ENCODE measurements at regions not wholly inside any gene's neighbourhood (a gene's known extent, or its start where the extent isn't known, plus 50 kb on each side); places are given as distances from the start of the nearest gene placed in this dataset.

DNA sequence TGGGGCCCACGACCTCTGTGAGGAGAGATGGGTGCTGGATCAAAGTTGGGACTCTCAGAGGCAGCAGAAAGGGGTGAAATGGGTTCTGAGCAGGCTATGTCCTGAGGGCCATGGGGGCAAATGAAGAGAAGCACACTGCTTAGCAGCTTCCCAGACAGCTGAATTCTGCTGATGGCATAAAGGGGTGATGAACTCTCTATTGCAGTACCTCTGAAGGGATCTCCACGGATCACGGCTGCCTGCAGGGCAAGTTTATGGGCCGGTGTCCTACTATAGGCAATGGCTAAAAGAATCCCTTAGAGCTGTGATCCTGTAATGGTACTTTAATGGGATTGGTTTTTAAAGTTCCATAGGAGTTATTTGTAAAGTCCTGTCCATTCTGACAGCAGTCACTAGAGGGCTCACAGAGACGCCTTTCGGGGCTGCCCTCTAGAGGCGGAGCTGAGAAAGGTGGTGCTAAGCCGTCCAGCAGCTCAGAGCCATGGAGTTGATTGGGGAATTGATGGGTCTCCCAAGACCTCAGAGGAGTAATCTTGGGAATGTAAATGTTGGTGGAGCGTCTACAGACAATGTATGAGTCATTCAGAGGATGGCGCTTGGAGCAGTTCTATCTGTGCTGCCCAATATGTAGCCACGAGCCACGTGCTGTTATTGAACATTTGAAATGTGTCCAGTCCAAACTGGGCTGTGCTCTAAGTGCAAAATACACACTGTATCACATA lies 287.3 kb downstream of the COG6 start:
- Histone ChIP-seq H3K9me3 (ENCODE audit: control insufficient read depth in 5 of 5, low read length in 5 of 5) (no peaks in the 10 kb centered on the region), H3K36me3 (ENCODE audit: control insufficient read depth in 5 of 5, insufficient read depth in 5 of 5, low read length in 5 of 5) (no peaks in the 10 kb centered on the region), H3K27ac (ENCODE audit: low read depth, low read length) (no peak overlapping the region), H3K4me1 (ENCODE audit: control insufficient read depth in 5 of 5, insufficient read depth in 5 of 5, low read length in 5 of 5) (peaks cover 0 to 18% (median 12%) of the 10 kb centered on the region in 5 donors), H3K27me3 (ENCODE audit: control insufficient read depth in 5 of 5, insufficient read depth in 4 of 5, low read length in 5 of 5) (no peaks in the 10 kb centered on the region), H3K9ac (ENCODE audit: low read length in 5 of 5) (no peak overlapping the region), H3K4me3 (ENCODE audit: low read depth in 1 of 5, low read length in 5 of 5) (no peak overlapping the region)

DNA sequence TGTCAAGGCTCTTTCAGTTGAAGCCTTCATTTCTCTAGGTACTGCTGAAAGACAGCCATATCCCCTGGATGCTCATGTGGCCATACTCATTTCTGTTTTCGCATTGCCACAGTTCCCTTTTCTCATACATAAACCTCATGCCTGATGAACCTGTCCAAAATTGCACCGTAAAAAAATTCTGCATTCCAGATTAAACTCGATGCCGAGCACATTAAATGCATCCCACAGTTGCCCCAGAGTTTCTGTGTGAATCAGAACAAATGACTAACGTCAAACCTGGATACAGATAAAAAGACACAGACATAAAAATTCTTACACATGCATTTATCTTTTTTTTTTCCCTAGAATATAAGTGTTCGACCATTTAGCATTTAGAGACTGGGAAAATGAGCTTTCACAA lies 288.2 kb downstream of the COG6 start:
- H3K9ac ChIP-seq (ENCODE audit: low read length in 5 of 5) = no peak overlapping the region
- no peaks in the 10 kb centered on the region for H3K27me3 ChIP-seq (ENCODE audit: control insufficient read depth in 5 of 5, insufficient read depth in 4 of 5, low read length in 5 of 5)
- no peaks in the 10 kb centered on the region for H3K9me3 ChIP-seq (ENCODE audit: control insufficient read depth in 5 of 5, low read length in 5 of 5)
- no peaks in the 10 kb centered on the region for H3K36me3 ChIP-seq (ENCODE audit: control insufficient read depth in 5 of 5, insufficient read depth in 5 of 5, low read length in 5 of 5)
- H3K4me3 ChIP-seq (ENCODE audit: low read depth in 1 of 5, low read length in 5 of 5) = no peak overlapping the region
- no peak overlapping the region for H3K27ac ChIP-seq (ENCODE audit: low read depth, low read length)
- H3K4me1 ChIP-seq (ENCODE audit: control insufficient read depth in 5 of 5, insufficient read depth in 5 of 5, low read length in 5 of 5) = peaks cover 0 to 18% (median 12%) of the 10 kb centered on the region in 5 donors

DNA sequence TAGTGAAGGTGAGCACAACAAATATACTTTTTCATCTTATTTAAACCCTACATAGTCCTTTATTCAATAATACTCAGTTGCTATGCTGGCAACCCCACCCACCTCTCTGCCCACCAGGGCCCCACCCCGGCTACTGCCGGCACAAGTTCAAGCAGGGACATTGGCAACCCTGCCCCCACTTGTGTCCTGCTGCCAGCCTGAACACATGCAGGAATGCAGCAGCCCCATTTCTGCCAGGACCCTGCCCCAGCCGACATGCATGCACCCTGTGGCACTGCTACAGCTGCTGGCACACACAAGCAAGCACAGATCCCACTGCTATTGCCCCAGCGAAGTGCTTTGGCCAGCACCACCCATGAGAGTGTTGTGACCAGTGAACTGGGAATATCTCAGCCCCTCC lies 289.8 kb downstream of the COG6 start:
- H3K4me3 ChIP-seq (ENCODE audit: low read depth in 1 of 5, low read length in 5 of 5) = no peak overlapping the region
- H3K27me3 ChIP-seq (ENCODE audit: control insufficient read depth in 5 of 5, insufficient read depth in 4 of 5, low read length in 5 of 5) = no peaks in the 10 kb centered on the region
- H3K9me3 ChIP-seq (ENCODE audit: control insufficient read depth in 5 of 5, low read length in 5 of 5) = no peaks in the 10 kb centered on the region
- H3K36me3 ChIP-seq (ENCODE audit: control insufficient read depth in 5 of 5, insufficient read depth in 5 of 5, low read length in 5 of 5) = no peaks in the 10 kb centered on the region
- H3K4me1 ChIP-seq (ENCODE audit: control insufficient read depth in 5 of 5, insufficient read depth in 5 of 5, low read length in 5 of 5) = peaks cover 0 to 18% (median 12%) of the 10 kb centered on the region in 5 donors
- H3K27ac ChIP-seq (ENCODE audit: low read depth, low read length) = no peak overlapping the region
- H3K9ac ChIP-seq (ENCODE audit: low read length in 5 of 5) = no peak overlapping the region

DNA sequence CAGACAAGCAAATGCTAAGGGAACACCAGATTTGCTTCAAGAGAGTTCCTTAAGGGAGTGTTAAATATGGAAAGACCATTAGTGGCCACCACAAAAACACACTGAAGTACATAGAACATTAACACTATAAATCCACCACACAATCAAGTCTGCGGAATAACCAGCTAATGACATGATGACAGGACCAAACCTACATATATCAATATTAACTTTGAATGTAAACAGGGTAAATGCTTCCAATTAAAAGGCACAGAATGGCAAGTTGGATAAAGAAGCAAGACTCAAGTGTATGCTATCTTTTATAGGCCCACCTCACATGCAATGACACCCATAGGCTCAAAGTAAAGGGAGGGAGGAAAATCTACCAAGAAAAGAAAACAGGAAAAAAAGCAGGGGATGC lies 291.3 kb downstream of the COG6 start:
- Histone ChIP-seq H3K27ac (ENCODE audit: low read depth, low read length) (no peak overlapping the region), H3K9ac (ENCODE audit: low read length in 5 of 5) (no peak overlapping the region), H3K4me1 (ENCODE audit: control insufficient read depth in 5 of 5, insufficient read depth in 5 of 5, low read length in 5 of 5) (peaks cover 0 to 18% (median 12%) of the 10 kb centered on the region in 5 donors), H3K27me3 (ENCODE audit: control insufficient read depth in 5 of 5, insufficient read depth in 4 of 5, low read length in 5 of 5) (no peaks in the 10 kb centered on the region), H3K9me3 (ENCODE audit: control insufficient read depth in 5 of 5, low read length in 5 of 5) (no peaks in the 10 kb centered on the region), H3K4me3 (ENCODE audit: low read depth in 1 of 5, low read length in 5 of 5) (no peak overlapping the region), H3K36me3 (ENCODE audit: control insufficient read depth in 5 of 5, insufficient read depth in 5 of 5, low read length in 5 of 5) (no peaks in the 10 kb centered on the region)

DNA sequence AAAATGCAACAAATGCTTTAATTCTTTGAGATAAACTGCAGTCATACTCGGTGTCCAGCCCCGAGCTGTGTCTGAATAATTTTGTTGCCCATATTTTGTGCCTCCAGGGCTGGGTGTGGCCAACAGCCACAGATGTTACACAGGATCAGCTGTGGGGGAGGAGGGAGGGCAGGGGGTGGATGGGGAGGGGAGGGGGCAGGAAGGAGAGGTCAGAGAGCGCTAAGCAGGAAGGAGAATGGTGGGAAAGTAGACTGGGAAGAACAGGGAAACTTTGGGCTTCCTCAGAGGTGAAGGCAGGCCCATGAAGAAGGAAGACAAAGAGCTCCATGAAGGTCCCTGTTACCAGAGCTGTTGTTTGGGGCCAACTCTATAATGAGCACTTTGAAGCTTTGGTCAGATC lies 295.8 kb downstream of the COG6 start:
- Histone ChIP-seq H3K4me3 (ENCODE audit: low read depth in 1 of 5, low read length in 5 of 5) (no peak overlapping the region), H3K4me1 (ENCODE audit: control insufficient read depth in 5 of 5, insufficient read depth in 5 of 5, low read length in 5 of 5) (peaks cover 0 to 11% (median 0%) of the 10 kb centered on the region in 5 donors), H3K9ac (ENCODE audit: low read length in 5 of 5) (no peak overlapping the region), H3K27ac (ENCODE audit: low read depth, low read length) (no peak overlapping the region), H3K27me3 (ENCODE audit: control insufficient read depth in 5 of 5, insufficient read depth in 4 of 5, low read length in 5 of 5) (no peaks in the 10 kb centered on the region), H3K9me3 (ENCODE audit: control insufficient read depth in 5 of 5, low read length in 5 of 5) (no peaks in the 10 kb centered on the region), H3K36me3 (ENCODE audit: control insufficient read depth in 5 of 5, insufficient read depth in 5 of 5, low read length in 5 of 5) (no peaks in the 10 kb centered on the region)

DNA sequence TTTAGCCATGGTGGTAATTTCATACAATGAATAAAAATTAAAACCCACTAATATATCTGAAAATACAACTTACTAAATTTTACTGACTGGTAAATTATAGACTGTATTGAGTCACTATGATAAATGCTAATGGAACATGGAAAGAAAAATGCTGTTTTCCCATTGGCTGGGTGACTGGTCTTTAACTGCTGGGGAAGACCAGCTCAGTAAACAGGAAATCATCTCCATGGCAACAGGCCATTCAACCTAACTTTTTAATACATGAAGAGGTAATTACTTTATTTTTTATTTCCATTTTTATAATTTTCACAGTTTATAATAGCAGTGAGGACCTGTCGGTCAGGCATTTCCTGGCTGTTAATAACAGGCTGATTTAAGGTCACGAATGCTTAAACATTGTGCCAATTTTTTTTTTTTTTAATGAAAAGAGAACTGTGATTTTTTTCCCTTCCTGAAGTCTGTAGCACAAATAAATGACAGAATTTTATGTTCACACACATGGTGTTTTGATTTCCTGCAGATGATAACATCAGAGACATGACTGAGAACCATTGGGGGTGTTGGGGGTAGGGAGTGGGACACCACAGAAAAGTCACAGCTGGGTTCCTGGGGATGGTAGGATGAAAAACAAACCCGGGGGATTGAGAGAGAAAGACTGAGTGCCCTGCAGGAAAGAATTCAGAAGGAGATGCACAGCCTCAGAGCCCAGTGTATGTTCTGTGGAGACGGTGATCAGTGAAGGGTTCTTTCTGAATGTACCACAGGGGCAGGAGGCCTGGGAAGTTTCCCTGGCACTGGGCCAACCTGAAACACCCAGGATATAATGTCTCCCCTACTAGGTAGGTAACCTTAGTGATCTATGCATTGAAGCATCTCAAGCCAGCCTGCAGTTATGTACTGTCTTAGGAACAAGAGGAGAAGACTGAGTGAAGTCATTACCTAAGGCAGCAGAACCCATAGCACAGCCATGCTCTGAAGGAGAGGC lies 297.1 kb downstream of the COG6 start:
- Histone ChIP-seq H3K9ac (ENCODE audit: low read length in 5 of 5) (no peak overlapping the region), H3K9me3 (ENCODE audit: control insufficient read depth in 5 of 5, low read length in 5 of 5) (no peaks in the 10 kb centered on the region), H3K4me3 (ENCODE audit: low read depth in 1 of 5, low read length in 5 of 5) (no peak overlapping the region), H3K27me3 (ENCODE audit: control insufficient read depth in 5 of 5, insufficient read depth in 4 of 5, low read length in 5 of 5) (no peaks in the 10 kb centered on the region), H3K4me1 (ENCODE audit: control insufficient read depth in 5 of 5, insufficient read depth in 5 of 5, low read length in 5 of 5) (peaks cover 0 to 11% (median 0%) of the 10 kb centered on the region in 5 donors), H3K36me3 (ENCODE audit: control insufficient read depth in 5 of 5, insufficient read depth in 5 of 5, low read length in 5 of 5) (no peaks in the 10 kb centered on the region), H3K27ac (ENCODE audit: low read depth, low read length) (peak overlapping the region; percentile 9)

DNA sequence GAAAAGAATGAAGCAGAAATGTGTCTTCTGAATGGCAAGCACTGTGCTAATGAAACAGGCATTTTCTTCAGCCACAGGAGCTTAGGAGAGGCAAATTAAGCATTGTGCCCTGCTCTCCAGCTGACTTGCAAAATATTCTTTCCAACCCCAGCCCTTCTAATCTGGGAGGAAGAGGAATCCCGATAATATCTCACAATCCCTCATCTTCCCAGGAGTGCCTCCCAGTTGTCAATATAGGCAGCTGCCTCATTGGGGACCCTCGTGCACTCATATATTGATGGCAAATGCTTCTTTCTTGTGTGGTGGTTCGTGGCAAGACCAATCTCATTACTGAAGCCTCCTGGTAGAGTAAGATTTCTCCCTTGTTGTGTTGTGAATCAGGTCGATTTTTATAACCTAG lies 299.0 kb downstream of the COG6 start:
- Histone ChIP-seq H3K4me3 (ENCODE audit: low read depth in 1 of 5, low read length in 5 of 5) (no peak overlapping the region), H3K9ac (ENCODE audit: low read length in 5 of 5) (no peak overlapping the region), H3K4me1 (ENCODE audit: control insufficient read depth in 5 of 5, insufficient read depth in 5 of 5, low read length in 5 of 5) (peaks cover 0 to 11% (median 0%) of the 10 kb centered on the region in 5 donors), H3K27ac (ENCODE audit: low read depth, low read length) (no peak overlapping the region), H3K36me3 (ENCODE audit: control insufficient read depth in 5 of 5, insufficient read depth in 5 of 5, low read length in 5 of 5) (no peaks in the 10 kb centered on the region), H3K27me3 (ENCODE audit: control insufficient read depth in 5 of 5, insufficient read depth in 4 of 5, low read length in 5 of 5) (no peaks in the 10 kb centered on the region), H3K9me3 (ENCODE audit: control insufficient read depth in 5 of 5, low read length in 5 of 5) (no peaks in the 10 kb centered on the region)

DNA sequence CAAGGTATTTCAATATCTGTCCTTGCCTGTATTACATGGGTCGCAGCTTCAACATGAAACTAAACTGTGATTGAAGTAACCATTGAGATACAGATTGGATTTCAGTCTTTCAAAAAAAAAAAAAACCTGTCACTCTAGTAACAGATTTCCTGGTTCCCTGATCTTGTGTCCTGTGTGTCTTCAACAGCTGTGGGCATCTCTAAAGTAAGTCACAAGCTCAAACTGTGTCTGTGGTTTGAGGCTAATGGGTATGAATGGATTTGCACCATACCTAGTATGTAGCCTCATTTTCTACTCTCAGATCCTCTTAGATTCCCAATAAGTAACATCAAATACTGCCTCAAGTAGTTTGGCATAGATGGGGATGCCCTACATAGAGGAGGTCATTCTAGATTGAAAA lies 300.1 kb downstream of the COG6 start:
- Histone ChIP-seq H3K36me3 (ENCODE audit: control insufficient read depth in 5 of 5, insufficient read depth in 5 of 5, low read length in 5 of 5) (no peaks in the 10 kb centered on the region), H3K9me3 (ENCODE audit: control insufficient read depth in 5 of 5, low read length in 5 of 5) (no peaks in the 10 kb centered on the region), H3K4me1 (ENCODE audit: control insufficient read depth in 5 of 5, insufficient read depth in 5 of 5, low read length in 5 of 5) (peaks cover 0 to 11% (median 0%) of the 10 kb centered on the region in 5 donors), H3K27me3 (ENCODE audit: control insufficient read depth in 5 of 5, insufficient read depth in 4 of 5, low read length in 5 of 5) (no peaks in the 10 kb centered on the region), H3K9ac (ENCODE audit: low read length in 5 of 5) (no peak overlapping the region), H3K4me3 (ENCODE audit: low read depth in 1 of 5, low read length in 5 of 5) (no peak overlapping the region), H3K27ac (ENCODE audit: low read depth, low read length) (no peak overlapping the region)

DNA sequence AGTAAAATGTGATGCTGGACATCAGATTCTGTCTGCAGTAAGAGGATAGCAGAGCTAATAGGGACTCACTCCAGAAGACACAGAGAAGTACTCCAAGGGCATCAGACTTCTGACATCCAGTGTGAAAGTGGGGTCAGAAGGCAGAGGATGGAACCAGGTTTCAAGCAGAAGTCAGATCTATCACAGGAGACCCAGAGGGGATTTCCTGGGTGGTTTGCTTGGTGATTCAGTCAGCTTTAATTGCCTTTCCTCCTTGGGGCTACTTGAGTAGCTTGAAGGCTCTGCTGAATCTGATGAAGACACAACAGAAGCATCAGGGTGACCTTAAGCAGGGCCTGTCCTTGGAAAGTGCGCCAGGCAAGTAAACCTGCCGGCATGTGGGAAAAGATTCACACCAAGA lies 300.6 kb downstream of the COG6 start:
- Histone ChIP-seq H3K4me3 (ENCODE audit: low read depth in 1 of 5, low read length in 5 of 5) (no peak overlapping the region), H3K4me1 (ENCODE audit: control insufficient read depth in 5 of 5, insufficient read depth in 5 of 5, low read length in 5 of 5) (peaks cover 0 to 11% (median 0%) of the 10 kb centered on the region in 5 donors), H3K9me3 (ENCODE audit: control insufficient read depth in 5 of 5, low read length in 5 of 5) (no peaks in the 10 kb centered on the region), H3K36me3 (ENCODE audit: control insufficient read depth in 5 of 5, insufficient read depth in 5 of 5, low read length in 5 of 5) (no peaks in the 10 kb centered on the region), H3K27ac (ENCODE audit: low read depth, low read length) (no peak overlapping the region), H3K9ac (ENCODE audit: low read length in 5 of 5) (no peak overlapping the region), H3K27me3 (ENCODE audit: control insufficient read depth in 5 of 5, insufficient read depth in 4 of 5, low read length in 5 of 5) (no peaks in the 10 kb centered on the region)

Measured in subcutaneous abdominal adipose tissue (tissue), 5 donors.